Neural cell (in vitro differentiated cells): ENCODE measurements at regions not wholly inside any gene's neighbourhood (a gene's known extent, or its start where the extent isn't known, plus 50 kb on each side); places are given as distances from the start of the nearest gene placed in this dataset.

Experiments
- H2AFZ ChIP-seq: fragments of 200-600, 300-800 bp; sonication (generic), shearing (Covaris generic); 2 replicates; pipeline ENCODE4 v1.6.0; 2014; ENCODE audit warnings: low read depth, mild to moderate bottlenecking, antibody characterized with exemption, low read length, moderate library complexity
- H3F3A ChIP-seq: fragments of 200-600 bp; shearing (Covaris generic); 2 replicates; pipeline ENCODE4 v1.6.1; 2016; ENCODE audit warnings: mild to moderate bottlenecking, moderate library complexity, mixed read lengths, antibody characterized with exemption, low read length; ENCODE audit not compliant: insufficient read depth, poor library complexity, severe bottlenecking
- H3K27ac ChIP-seq: fragments of 200-600, 300-800 bp; sonication (generic), shearing (Covaris generic); 2 replicates; pipeline ENCODE4 v1.5.1; 2014; ENCODE audit warnings: mild to moderate bottlenecking, low read length, moderate library complexity
- H3K27me3 ChIP-seq: fragments of 300-800, 200-600 bp; sonication (generic), shearing (Covaris generic); 2 replicates; pipeline ENCODE4 v1.6.0; 2014; ENCODE audit warnings: mild to moderate bottlenecking, low read depth, low read length, moderate library complexity; ENCODE audit not compliant: insufficient read depth
- H3K36me3 ChIP-seq: fragments of 300-800, 200-600 bp; sonication (generic), shearing (Covaris generic); 2 replicates; pipeline ENCODE4 v1.5.1; 2014; ENCODE audit warnings: mild to moderate bottlenecking, antibody characterized with exemption, low read length, moderate library complexity; ENCODE audit not compliant: insufficient read depth
- H3K4me2 ChIP-seq: fragments of 300-800, 200-600 bp; sonication (generic), shearing (Covaris generic); 2 replicates; pipeline ENCODE4 v1.6.0; 2014; ENCODE audit warnings: mild to moderate bottlenecking, low read length
- H3K4me3 ChIP-seq: fragments of 300-800, 200-600 bp; sonication (generic), shearing (Covaris generic); 2 replicates; pipeline ENCODE4 v1.5.1; 2014; ENCODE audit warnings: mild to moderate bottlenecking, low read length, moderate library complexity
- H3K79me2 ChIP-seq: fragments of 200-600 bp; shearing (Covaris generic); replicated peaks from 2 replicates; pipeline ENCODE4 v1.6.0; 2014; ENCODE audit warnings: mild to moderate bottlenecking, low read length, moderate library complexity; ENCODE audit not compliant: insufficient read depth
- H3K9ac ChIP-seq: fragments of 300-800, 200-600 bp; sonication (generic), shearing (Covaris generic); 2 replicates; pipeline ENCODE4 v1.6.1; 2016; ENCODE audit warnings: mild to moderate bottlenecking, low read length, mixed read lengths
- H3K9me2 ChIP-seq: fragments of 200-600 bp; shearing (Covaris generic); 2 replicates; pipeline ENCODE4 v1.6.1; 2016; ENCODE audit warnings: mild to moderate bottlenecking, low read length, mixed read lengths; ENCODE audit not compliant: insufficient read depth
- H3K9me3 ChIP-seq: fragments of 200-600, 300-800 bp; sonication (generic), shearing (Covaris generic); 2 replicates; pipeline ENCODE4 v1.6.1; 2016; ENCODE audit warnings: mild to moderate bottlenecking, mixed run types, low read length, moderate library complexity, mixed read lengths
- H4K20me1 ChIP-seq: fragments of 200-600 bp; shearing (Covaris generic); 2 replicates; pipeline ENCODE4 v1.6.1; 2016; ENCODE audit warnings: mild to moderate bottlenecking, mixed run types; ENCODE audit not compliant: insufficient read depth
- EP300 ChIP-seq: fragments of 450-650 bp; conservative IDR thresholded peaks from 2 replicates; pipeline ENCODE4 v1.6.1; 2014; ENCODE audit warnings: antibody characterized with exemption, mild to moderate bottlenecking, moderate library complexity; ENCODE audit not compliant: poor library complexity, severe bottlenecking
- EZH2 ChIP-seq: fragments of 200-600, 300-800 bp; shearing (Covaris generic), sonication (generic); IDR thresholded peaks from 2 replicates; pipeline ENCODE4 v1.6.1; 2014; ENCODE audit warnings: antibody characterized with exemption, low read length, borderline replicate concordance, mild to moderate bottlenecking; ENCODE audit not compliant: insufficient read depth, poor library complexity, severe bottlenecking
- MXI1 ChIP-seq: fragments of 450-650 bp; conservative IDR thresholded peaks from 2 replicates; pipeline ENCODE4 v1.6.1; 2014; ENCODE audit warnings: antibody characterized with exemption, mild to moderate bottlenecking; ENCODE audit not compliant: poor library complexity, severe bottlenecking
- POLR2AphosphoS5 ChIP-seq: IDR thresholded peaks from 2 replicates; pipeline ENCODE4 v1.6.1; 2012
- RAD21 ChIP-seq: fragments of 450-650 bp; conservative IDR thresholded peaks from 2 replicates; pipeline ENCODE4 v1.6.1; 2014; ENCODE audit warnings: antibody characterized with exemption, mild to moderate bottlenecking, moderate library complexity
- SMC3 ChIP-seq: fragments of 450-650 bp; conservative IDR thresholded peaks from 2 replicates; pipeline ENCODE4 v1.6.1; 2014; ENCODE audit warnings: antibody characterized with exemption, mild to moderate bottlenecking, moderate library complexity; ENCODE audit not compliant: poor library complexity
- TAF1 ChIP-seq: IDR thresholded peaks from 2 replicates; pipeline ENCODE4 v1.6.1; 2012; ENCODE audit warnings: low read depth
- TF ChIP-seq, protein P1 (sequence below): IDR thresholded peaks from 2 replicates; pipeline ENCODE4 v1.6.1; 2012; ENCODE audit warnings: borderline replicate concordance
- TF ChIP-seq, protein P2 (sequence below): fragments of 450-650 bp; IDR thresholded peaks from 2 replicates; pipeline ENCODE4 v1.5.1; 2014; ENCODE audit warnings: antibody characterized with exemption, mild to moderate bottlenecking, moderate library complexity; ENCODE audit not compliant: poor library complexity, severe bottlenecking

- H3K36me3 ChIP-seq = no peaks in the 10 kb centered on the region
- no peak overlapping the region for H3K27ac ChIP-seq
- no peaks in the 10 kb centered on the region for H3K79me2 ChIP-seq
- H3K9me2 ChIP-seq = no peaks in the 10 kb centered on the region
- H3K4me2 ChIP-seq = no peak overlapping the region
- no peaks in the 10 kb centered on the region for H3F3A ChIP-seq
- no peak overlapping the region for H3K4me3 ChIP-seq
- no peak overlapping the region for H3K9ac ChIP-seq
- H4K20me1 ChIP-seq = no peaks in the 10 kb centered on the region
- H3K27me3 ChIP-seq = no peaks in the 10 kb centered on the region
- TF ChIP-seq MXI1 (no peak), POLR2AphosphoS5 (no peak), RAD21 (no peak), TAF1 (no peak)
- TF ChIP-seq, protein P1, sequence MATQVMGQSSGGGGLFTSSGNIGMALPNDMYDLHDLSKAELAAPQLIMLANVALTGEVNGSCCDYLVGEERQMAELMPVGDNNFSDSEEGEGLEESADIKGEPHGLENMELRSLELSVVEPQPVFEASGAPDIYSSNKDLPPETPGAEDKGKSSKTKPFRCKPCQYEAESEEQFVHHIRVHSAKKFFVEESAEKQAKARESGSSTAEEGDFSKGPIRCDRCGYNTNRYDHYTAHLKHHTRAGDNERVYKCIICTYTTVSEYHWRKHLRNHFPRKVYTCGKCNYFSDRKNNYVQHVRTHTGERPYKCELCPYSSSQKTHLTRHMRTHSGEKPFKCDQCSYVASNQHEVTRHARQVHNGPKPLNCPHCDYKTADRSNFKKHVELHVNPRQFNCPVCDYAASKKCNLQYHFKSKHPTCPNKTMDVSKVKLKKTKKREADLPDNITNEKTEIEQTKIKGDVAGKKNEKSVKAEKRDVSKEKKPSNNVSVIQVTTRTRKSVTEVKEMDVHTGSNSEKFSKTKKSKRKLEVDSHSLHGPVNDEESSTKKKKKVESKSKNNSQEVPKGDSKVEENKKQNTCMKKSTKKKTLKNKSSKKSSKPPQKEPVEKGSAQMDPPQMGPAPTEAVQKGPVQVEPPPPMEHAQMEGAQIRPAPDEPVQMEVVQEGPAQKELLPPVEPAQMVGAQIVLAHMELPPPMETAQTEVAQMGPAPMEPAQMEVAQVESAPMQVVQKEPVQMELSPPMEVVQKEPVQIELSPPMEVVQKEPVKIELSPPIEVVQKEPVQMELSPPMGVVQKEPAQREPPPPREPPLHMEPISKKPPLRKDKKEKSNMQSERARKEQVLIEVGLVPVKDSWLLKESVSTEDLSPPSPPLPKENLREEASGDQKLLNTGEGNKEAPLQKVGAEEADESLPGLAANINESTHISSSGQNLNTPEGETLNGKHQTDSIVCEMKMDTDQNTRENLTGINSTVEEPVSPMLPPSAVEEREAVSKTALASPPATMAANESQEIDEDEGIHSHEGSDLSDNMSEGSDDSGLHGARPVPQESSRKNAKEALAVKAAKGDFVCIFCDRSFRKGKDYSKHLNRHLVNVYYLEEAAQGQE = no peak
- H3K9me3 ChIP-seq = no peaks in the 10 kb centered on the region
- H2AFZ ChIP-seq = no peak overlapping the region
Measured at GRCh38 chr6:81892891-81893290, 140.4 kb upstream of the TENT5A start.

DNA sequence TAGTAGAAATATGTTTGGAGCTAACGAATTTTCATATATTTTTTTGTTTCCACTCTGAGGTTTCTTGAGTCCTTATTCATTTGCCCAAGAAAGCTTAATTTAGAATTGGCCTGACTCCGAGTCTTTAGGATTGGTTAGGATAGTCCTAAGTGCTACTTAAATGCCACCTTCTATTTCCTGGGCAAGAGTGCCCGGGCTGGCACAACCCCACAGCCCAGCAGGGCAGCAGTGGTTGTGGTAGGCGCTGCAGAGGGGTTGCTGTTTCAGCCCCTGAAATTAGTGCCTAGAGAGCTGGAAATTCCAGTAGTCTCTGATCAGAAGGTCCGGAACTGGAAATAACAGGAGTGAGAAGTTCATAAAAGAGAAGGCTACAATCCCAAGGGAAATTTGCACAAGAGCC, 139.4 kb upstream of the TENT5A start:
- no peak overlapping the region for H2AFZ ChIP-seq
- H4K20me1 ChIP-seq = no peaks in the 10 kb centered on the region
- H3K27me3 ChIP-seq = no peaks in the 10 kb centered on the region
- no peaks in the 10 kb centered on the region for H3K9me3 ChIP-seq
- no peak overlapping the region for H3K4me2 ChIP-seq
- H3K79me2 ChIP-seq = no peaks in the 10 kb centered on the region
- no peaks in the 10 kb centered on the region for H3F3A ChIP-seq
- TF ChIP-seq, protein P1 = no peak
- TF ChIP-seq MXI1 (no peak), EZH2 (no peak), SMC3 (no peak), EP300 (no peak), TAF1 (no peak), RAD21 (no peak), POLR2AphosphoS5 (no peak)
- TF ChIP-seq, protein P2, sequence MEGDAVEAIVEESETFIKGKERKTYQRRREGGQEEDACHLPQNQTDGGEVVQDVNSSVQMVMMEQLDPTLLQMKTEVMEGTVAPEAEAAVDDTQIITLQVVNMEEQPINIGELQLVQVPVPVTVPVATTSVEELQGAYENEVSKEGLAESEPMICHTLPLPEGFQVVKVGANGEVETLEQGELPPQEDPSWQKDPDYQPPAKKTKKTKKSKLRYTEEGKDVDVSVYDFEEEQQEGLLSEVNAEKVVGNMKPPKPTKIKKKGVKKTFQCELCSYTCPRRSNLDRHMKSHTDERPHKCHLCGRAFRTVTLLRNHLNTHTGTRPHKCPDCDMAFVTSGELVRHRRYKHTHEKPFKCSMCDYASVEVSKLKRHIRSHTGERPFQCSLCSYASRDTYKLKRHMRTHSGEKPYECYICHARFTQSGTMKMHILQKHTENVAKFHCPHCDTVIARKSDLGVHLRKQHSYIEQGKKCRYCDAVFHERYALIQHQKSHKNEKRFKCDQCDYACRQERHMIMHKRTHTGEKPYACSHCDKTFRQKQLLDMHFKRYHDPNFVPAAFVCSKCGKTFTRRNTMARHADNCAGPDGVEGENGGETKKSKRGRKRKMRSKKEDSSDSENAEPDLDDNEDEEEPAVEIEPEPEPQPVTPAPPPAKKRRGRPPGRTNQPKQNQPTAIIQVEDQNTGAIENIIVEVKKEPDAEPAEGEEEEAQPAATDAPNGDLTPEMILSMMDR = no peak
- H3K9me2 ChIP-seq = no peaks in the 10 kb centered on the region
- no peak overlapping the region for H3K27ac ChIP-seq
- H3K9ac ChIP-seq = no peak overlapping the region
- no peaks in the 10 kb centered on the region for H3K36me3 ChIP-seq
- H3K4me3 ChIP-seq = no peak overlapping the region
